NCI-H2227 (cell line): ENCODE measurements at regions not wholly inside any gene's neighbourhood (a gene's known extent, or its start where the extent isn't known, plus 50 kb on each side); places are given as distances from the start of the nearest gene placed in this dataset.
"Not testable (repeated sequence)": the region's sequence is repeated elsewhere in the genome, so short reads cannot be mapped to it uniquely, and the experiment has no call there.

Source experiments
- DNase-seq: peaks from one replicate; lab custom pipeline; 2025; ENCODE audit not compliant: unreplicated experiment; lab: John Stamatoyannopoulos, UW

GRCh38 chr18:67143028-67143427, 373.5 kb downstream of the DSEL start:
- no peak for DNase-seq

GRCh38 chr18:67142604-67143003, 373.9 kb downstream of the DSEL start:
- no peak for DNase-seq

- DNase-seq = no peak
Observed at GRCh38 chr18:67140495-67140894, 376.0 kb downstream of the DSEL start.

GRCh38 chr18:67139899-67140298, 376.6 kb downstream of the DSEL start:
- no peak for DNase-seq

GRCh38 chr18:67135981-67136380, 380.5 kb downstream of the DSEL start:
- DNase-seq = no peak

- DNase-seq = no peak
Observed at GRCh38 chr18:67134911-67135310, 381.6 kb downstream of the DSEL start.

- DNase-seq = no peak
Observed at GRCh38 chr18:67133669-67134068, 382.9 kb downstream of the DSEL start.

- peak; percentile 62 for DNase-seq
Observed at GRCh38 chr18:67132919-67133318, 383.6 kb downstream of the DSEL start.

- DNase-seq = no peak
Observed at GRCh38 chr18:67131498-67131897, 385.0 kb downstream of the DSEL start.

GRCh38 chr18:67126751-67127150, 389.8 kb downstream of the DSEL start:
- not testable (repeated sequence) for DNase-seq

GRCh38 chr18:67123901-67124300, 392.6 kb downstream of the DSEL start:
- no peak for DNase-seq

GRCh38 chr18:67117804-67118203, 398.7 kb downstream of the DSEL start:
- no peak for DNase-seq

GRCh38 chr18:67109535-67109934, 407.0 kb downstream of the DSEL start:
- DNase-seq = no peak

- DNase-seq = no peak
Observed at GRCh38 chr18:67108894-67109293, 407.6 kb downstream of the DSEL start.

- DNase-seq = peak; percentile 73
Observed at GRCh38 chr18:67104700-67105284, 411.7 kb downstream of the DSEL start.

- DNase-seq = no peak
Observed at GRCh38 chr18:67094123-67094522, 422.4 kb downstream of the DSEL start.

GRCh38 chr18:67092141-67092540, 424.4 kb downstream of the DSEL start:
- no peak for DNase-seq

GRCh38 chr18:67081482-67082211, 434.9 kb downstream of the DSEL start:
- no peak for DNase-seq

GRCh38 chr18:67080601-67081000, 435.9 kb downstream of the DSEL start:
- no peak for DNase-seq

- DNase-seq = no peak
Observed at GRCh38 chr18:67074309-67074708, 442.2 kb downstream of the DSEL start.

- peak; percentile 1 for DNase-seq
Observed at GRCh38 chr18:67072791-67073190, 443.7 kb downstream of the DSEL start.

- DNase-seq = no peak
Observed at GRCh38 chr18:67068608-67069007, 447.9 kb downstream of the DSEL start.

- no peak for DNase-seq
Observed at GRCh38 chr18:67047334-67047733, 443.4 kb upstream of the CDH19 start.
